Erythroblast (primary cell): ENCODE measurements at regions not wholly inside any gene's neighbourhood (a gene's known extent, or its start where the extent isn't known, plus 50 kb on each side); places are given as distances from the start of the nearest gene placed in this dataset.

Experiments
- GATA1 ChIP-seq: IDR thresholded peaks from 2 replicates; pipeline ENCODE4 v1.6.1; 2011; ENCODE audit warnings: low read depth, mild to moderate bottlenecking, control low read depth, low read length, moderate library complexity
- POLR2A ChIP-seq: IDR thresholded peaks from 2 replicates; pipeline ENCODE4 v1.6.1; 2011; ENCODE audit warnings: mild to moderate bottlenecking, low read length

GRCh38 chr7:94247970-94248369 lies 146.7 kb upstream of the COL1A2 start:
- no peak for TF ChIP-seq POLR2A
- no peak for TF ChIP-seq GATA1
